ENCODE measurements at regions not wholly inside any gene's neighbourhood (a gene's known extent, or its start where the extent isn't known, plus 50 kb on each side); places are given as distances from the start of the nearest gene placed in this dataset.
A peak's percentile ranks its signal among the peaks of the same experiment; 100 is the strongest.
"Not testable (repeated sequence)": the region's sequence is repeated elsewhere in the genome, so short reads cannot be mapped to it uniquely, and the experiment has no call there.

GRCh38 chr12:126907900-126908764 is 1358.8 kb upstream of the TMEM132C start:
- no peak for DNase-seq (ENCODE audit: low spot score)

- DNase-seq (ENCODE audit: low spot score) = no peak
Observed at GRCh38 chr12:126908765-126909142, 1358.2 kb upstream of the TMEM132C start.

GRCh38 chr12:126910570-126910969 is 1356.4 kb upstream of the TMEM132C start:
- no peak for DNase-seq (ENCODE audit: low spot score)

DNA sequence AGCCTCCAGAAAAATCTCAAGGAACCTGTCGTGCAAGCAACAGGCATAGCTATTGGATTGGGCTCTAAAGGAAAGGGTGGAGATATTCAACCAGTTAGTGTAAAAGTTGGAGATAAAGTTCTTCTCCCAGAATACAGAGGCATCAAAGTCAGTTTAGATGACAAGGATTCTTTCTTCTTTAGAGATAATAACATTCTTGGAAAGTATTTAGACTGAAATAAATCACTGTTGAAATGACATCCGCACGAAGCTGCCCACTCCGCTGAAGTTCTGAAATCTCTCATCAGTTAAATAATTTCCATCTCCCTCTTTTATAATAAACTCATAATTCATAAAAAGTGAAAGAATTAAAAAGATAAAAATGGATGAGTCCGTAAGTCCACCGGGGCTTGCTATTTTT is 1354.9 kb upstream of the TMEM132C start:
- no peak for DNase-seq (ENCODE audit: low spot score)

- no peak for DNase-seq (ENCODE audit: low spot score)
Observed at GRCh38 chr12:126914170-126914793, 1352.7 kb upstream of the TMEM132C start.

GRCh38 chr12:126915309-126915708 is 1351.7 kb upstream of the TMEM132C start:
- no peak for DNase-seq (ENCODE audit: low spot score)

GRCh38 chr12:126926023-126926594 is 1340.9 kb upstream of the TMEM132C start:
- no peak for DNase-seq (ENCODE audit: low spot score)

- no peak for DNase-seq (ENCODE audit: low spot score)
Observed at GRCh38 chr12:126930234-126930633, 1336.7 kb upstream of the TMEM132C start.

- no peak for DNase-seq (ENCODE audit: low spot score)
Observed at GRCh38 chr12:126932156-126932555, 1334.8 kb upstream of the TMEM132C start.

- no peak for DNase-seq (ENCODE audit: low spot score)
Observed at GRCh38 chr12:126935435-126935834, 1331.5 kb upstream of the TMEM132C start.

DNA sequence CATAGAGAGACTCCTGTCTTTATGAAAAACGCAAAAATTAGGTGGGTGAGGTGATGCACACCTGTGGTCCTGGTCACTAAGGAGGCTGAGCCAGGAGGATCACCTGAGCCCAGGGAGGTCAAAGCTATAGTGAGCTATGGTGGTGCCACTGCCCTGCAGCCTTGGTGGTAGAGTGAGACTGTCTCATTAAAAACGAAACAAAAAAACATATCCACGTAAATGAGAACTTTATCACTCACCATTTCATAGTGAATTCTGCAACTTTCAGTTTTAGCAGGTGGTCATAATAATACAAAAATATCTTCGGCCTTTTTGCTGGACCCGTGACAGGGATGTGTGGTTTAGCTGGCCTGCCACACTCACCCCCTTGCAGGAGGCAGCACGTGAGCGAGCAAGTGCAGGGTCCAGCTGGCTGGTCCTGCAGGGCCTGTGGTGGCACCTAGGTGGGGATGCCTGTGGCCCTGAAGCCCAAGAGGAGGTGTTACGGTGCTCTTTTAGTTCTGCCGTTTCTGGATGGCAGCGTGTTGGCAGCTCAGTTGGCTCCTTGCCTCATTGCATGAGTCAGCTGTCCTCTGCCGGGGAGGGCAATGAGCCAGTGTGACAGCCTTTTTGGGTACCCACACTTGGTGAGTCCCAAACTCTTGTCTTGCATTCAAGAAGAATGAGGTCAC is 1330.7 kb upstream of the TMEM132C start:
- no peak for DNase-seq (ENCODE audit: low spot score)

- DNase-seq (ENCODE audit: low spot score) = no peak
Observed at GRCh38 chr12:126937431-126937830, 1329.5 kb upstream of the TMEM132C start.

- no peak for DNase-seq (ENCODE audit: low spot score)
Observed at GRCh38 chr12:126944684-126945083, 1322.3 kb upstream of the TMEM132C start.

DNA sequence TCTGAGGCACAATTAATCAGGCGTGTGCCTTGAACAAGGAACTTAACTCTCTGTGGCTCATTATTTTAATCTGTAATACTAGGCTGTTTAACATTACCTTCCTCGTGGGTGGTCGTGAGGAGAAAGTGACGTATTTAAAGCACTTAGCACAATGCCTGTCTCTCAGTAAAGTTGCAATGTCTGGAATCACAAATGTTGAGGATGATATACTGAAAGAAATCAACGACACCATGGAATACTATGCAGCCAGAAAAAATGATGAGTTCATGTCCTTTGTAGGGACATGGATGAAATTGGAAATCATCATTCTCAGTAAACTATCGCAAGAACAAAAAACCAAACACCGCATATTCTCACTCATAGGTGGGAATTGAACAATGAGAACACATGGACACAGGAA is 1320.0 kb upstream of the TMEM132C start:
- DNase-seq (ENCODE audit: low spot score) = not testable (repeated sequence)

DNA sequence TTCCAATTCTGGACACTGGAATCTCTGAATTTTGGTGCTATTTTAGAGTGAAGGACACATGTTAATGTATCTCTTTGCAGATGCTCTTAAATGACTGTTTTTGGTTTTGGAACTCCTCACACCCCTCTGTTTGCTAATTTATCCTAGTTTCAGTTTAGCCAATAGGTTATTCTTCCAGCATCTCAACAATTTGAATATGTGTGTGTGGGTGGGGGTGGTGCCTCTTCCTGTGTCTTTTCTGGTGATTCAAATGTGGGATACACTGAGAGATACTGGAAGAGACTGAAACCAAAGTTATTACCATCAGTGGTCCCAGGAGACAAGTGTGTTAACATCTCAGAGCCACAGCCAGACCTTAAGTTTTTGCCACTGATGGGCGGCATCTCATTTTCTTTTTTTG is 1317.4 kb upstream of the TMEM132C start:
- DNase-seq (ENCODE audit: low spot score) = no peak

DNA sequence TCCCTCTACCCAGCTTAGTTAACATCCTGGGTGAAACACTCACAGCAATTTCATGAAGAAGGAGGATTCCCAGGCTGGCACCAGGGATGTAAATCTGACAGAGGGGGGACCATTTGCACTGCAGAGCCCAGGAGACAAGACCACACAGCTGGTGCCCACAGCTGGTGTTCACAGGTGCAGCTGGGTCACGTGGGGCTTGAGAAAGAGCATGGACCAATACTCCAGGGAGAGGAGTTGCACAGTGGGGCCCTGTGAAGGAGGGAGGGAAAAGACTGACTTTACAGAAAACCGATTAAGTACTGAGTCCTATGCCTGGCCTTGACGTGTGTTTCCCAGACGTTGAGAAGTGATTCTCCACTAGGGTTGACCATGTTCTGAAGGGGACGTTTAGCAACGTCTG is 1316.7 kb upstream of the TMEM132C start:
- peak; percentile 2 for DNase-seq (ENCODE audit: low spot score)

DNA sequence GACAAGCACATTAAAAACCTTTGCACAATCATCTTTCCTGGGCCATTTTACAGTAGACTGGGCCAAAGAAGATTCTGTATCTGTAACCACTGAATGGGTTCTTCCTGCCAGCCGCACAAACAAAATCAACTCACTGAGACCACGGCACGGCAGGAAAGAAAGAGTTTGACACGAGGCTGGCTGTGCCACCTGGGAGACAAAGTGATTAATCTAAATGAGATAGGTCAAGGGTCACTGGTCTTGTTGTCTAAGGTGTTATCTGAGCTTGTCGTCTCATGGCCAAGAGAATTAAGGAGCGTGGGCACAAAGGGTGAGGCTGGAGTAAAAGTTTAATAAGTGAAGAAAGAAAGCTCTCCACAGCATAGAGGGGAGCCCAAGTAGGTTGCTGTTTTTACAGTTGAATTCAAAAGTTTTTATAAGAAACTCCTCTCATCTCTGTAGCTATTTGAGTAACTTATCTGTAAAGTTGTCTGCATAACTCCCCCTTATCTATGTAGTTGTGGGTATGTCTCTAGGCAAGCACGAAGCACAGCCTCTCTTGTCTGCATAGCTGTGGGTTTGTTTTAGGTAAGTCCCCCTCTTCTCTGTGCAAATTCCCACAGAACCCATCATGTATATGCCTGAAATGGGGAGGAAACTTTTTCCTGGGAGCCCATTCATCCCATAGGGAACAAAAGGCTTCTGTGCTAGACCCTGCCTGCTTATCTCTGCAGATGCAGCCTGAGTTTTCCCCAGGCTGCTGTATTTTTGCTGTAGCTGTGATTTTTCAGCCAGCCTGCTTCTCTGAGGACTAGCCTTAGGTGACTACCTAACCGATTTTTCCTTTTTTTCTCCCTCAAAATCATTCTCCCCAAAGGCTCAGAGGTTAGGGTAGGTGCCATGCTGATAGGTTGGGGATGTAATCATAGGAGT is 1314.6 kb upstream of the TMEM132C start:
- DNase-seq (ENCODE audit: low spot score) = no peak

DNA sequence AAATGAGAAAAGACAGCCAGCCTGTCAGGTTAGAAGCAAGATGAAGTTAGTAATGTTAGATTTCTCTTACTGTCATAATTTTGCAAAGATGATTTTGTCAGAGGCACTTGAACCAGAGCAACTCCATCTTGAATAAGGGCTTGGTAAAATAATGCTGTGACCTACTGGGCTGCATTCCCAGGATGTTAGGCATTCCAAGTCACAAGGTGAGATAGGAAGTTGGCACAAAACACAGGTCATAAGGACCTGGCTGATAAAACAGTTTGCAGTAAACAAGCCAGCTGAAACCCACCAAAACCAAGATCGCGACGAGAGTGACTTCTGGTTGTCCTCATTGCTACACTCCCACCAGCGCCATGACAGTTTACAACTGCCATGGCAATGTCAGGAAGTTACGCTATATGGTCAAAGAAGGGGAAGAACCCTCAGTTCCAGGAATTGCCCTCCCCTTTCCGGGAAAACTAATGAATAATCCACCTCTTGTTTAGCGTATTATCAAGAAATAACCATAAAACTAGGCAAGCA is 1313.5 kb upstream of the TMEM132C start:
- no peak for DNase-seq (ENCODE audit: low spot score)

DNA sequence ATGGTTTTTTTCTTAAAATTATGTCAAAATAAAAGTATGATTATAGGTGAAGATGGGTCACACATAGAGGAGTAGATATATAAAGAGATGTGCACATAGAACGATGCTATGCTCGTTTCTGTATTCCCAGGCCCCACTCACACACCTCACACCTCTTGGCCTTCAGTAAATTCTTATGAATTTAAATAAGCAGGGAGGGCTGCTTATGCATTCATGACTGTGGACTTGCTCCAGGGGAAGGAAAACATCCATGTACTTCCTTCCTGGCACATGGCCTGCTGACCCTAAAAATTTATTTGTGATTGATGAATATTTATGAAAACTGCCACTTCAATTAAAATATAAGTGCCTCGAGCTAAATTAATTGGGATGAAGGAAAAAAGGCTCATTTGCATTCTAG is 1306.7 kb upstream of the TMEM132C start:
- DNase-seq (ENCODE audit: low spot score) = no peak

GRCh38 chr12:126960709-126961108 is 1306.3 kb upstream of the TMEM132C start:
- no peak for DNase-seq (ENCODE audit: low spot score)

- DNase-seq (ENCODE audit: low spot score) = no peak
Observed at GRCh38 chr12:126963825-126964224, 1303.1 kb upstream of the TMEM132C start.

Data from NAMALWA (cell line).